ENCODE measurements at regions not wholly inside any gene's neighbourhood (a gene's known extent, or its start where the extent isn't known, plus 50 kb on each side); places are given as distances from the start of the nearest gene placed in this dataset.

- no peak overlapping the region for H3K4me3 ChIP-seq (ENCODE audit: low read depth, low read length)
- TF ChIP-seq CTCF (IDR thresholded peaks at IDR 0.05; ENCODE audit: insufficient read depth, low read length) = no peak
- DNase-seq (ENCODE audit: low read depth) = no peak
Measured at GRCh38 chr13:33392794-33393405, 107.3 kb upstream of the STARD13 start.

- no peak for TF ChIP-seq CTCF (IDR thresholded peaks at IDR 0.05; ENCODE audit: insufficient read depth, low read length)
- no peak overlapping the region for H3K4me3 ChIP-seq (ENCODE audit: low read depth, low read length)
- no peak for DNase-seq (ENCODE audit: low read depth)
Measured at GRCh38 chr13:33394294-33394932, 108.9 kb upstream of the STARD13 start.

GRCh38 chr13:33401238-33401637 is 115.7 kb upstream of the STARD13 start:
- no peak for DNase-seq (ENCODE audit: low read depth)
- H3K4me3 ChIP-seq (ENCODE audit: low read depth, low read length) = no peak overlapping the region

GRCh38 chr13:33402975-33403374 is 117.4 kb upstream of the STARD13 start:
- no peak for TF ChIP-seq CTCF (IDR thresholded peaks at IDR 0.05; ENCODE audit: insufficient read depth, low read length)
- H3K4me3 ChIP-seq (ENCODE audit: low read depth, low read length) = no peak overlapping the region
- no peak for DNase-seq (ENCODE audit: low read depth)

More at GRCh38 chr13:33401238-33401637, 115.7 kb upstream of the STARD13 start:
- TF ChIP-seq CTCF (IDR thresholded peaks at IDR 0.05; ENCODE audit: insufficient read depth, low read length) = no peak

GRCh38 chr13:33403807-33404362 is 118.3 kb upstream of the STARD13 start:
- no peak for TF ChIP-seq CTCF (IDR thresholded peaks at IDR 0.05; ENCODE audit: insufficient read depth, low read length)

GRCh38 chr13:33405371-33405770 is 119.8 kb upstream of the STARD13 start:
- H3K4me3 ChIP-seq (ENCODE audit: low read depth, low read length) = no peak overlapping the region

More at GRCh38 chr13:33403807-33404362, 118.3 kb upstream of the STARD13 start:
- no peak overlapping the region for H3K4me3 ChIP-seq (ENCODE audit: low read depth, low read length)
- DNase-seq (ENCODE audit: low read depth) = no peak

More at GRCh38 chr13:33405371-33405770, 119.8 kb upstream of the STARD13 start:
- DNase-seq (ENCODE audit: low read depth) = no peak
- no peak for TF ChIP-seq CTCF (IDR thresholded peaks at IDR 0.05; ENCODE audit: insufficient read depth, low read length)

Measured in fibroblast of the aortic adventitia (primary cell).